HUES6 (cell line): ENCODE measurements at regions not wholly inside any gene's neighbourhood (a gene's known extent, or its start where the extent isn't known, plus 50 kb on each side); places are given as distances from the start of the nearest gene placed in this dataset.
"Not testable (repeated sequence)": the region's sequence is repeated elsewhere in the genome, so short reads cannot be mapped to it uniquely, and the experiment has no call there.

Source experiments
- H3K27ac ChIP-seq: 2 replicates; pipeline ENCODE4 v1.7.0; 2013; ENCODE audit warnings: low read depth, mild to moderate bottlenecking, low read length, inconsistent platforms
- H3K27me3 ChIP-seq: 2 replicates; pipeline ENCODE4 v1.6.1; 2013; ENCODE audit warnings: low read length; ENCODE audit not compliant: control insufficient read depth, insufficient read depth
- H3K36me3 ChIP-seq: 2 replicates; pipeline ENCODE4 v1.6.1; 2013; ENCODE audit warnings: low read length; ENCODE audit not compliant: control insufficient read depth, insufficient read depth
- H3K4me1 ChIP-seq: 2 replicates; pipeline ENCODE4 v1.6.1; 2013; ENCODE audit warnings: low read length; ENCODE audit not compliant: control insufficient read depth, insufficient read depth
- H3K4me3 ChIP-seq: 2 replicates; pipeline ENCODE4 v1.5.1; 2013; ENCODE audit warnings: low read depth, low read length
- H3K9ac ChIP-seq: one replicate; pipeline ENCODE4 v1.6.1; 2013; ENCODE audit warnings: mild to moderate bottlenecking, low read length
- H3K9me3 ChIP-seq: 2 replicates; pipeline ENCODE4 v1.6.1; 2013; ENCODE audit warnings: low read depth, low read length; ENCODE audit not compliant: control insufficient read depth, insufficient read depth

DNA sequence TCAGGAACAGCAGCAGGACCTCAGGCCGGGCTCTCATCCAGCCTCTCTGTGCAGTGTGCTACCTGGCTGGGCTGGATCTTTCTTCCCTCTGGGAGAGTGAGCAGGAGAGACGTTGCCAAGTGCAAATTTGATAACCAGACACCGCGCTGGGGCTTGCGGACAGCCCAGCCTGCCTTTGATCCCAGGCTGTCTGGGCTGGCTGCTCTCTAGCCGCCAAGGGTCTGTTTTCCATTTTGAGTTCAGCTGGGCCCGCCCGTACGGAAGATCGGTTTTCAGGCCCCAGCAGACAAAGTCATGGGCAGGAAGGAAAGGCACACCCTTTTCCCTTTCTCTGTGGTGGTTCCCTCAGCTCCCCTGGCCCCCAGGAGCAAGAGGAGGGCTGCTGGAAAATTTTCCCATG is 90.2 kb downstream of the CPZ start:
- Histone ChIP-seq H3K4me1 (no peaks in the 10 kb centered on the region), H3K36me3 (no peaks in the 10 kb centered on the region), H3K27me3 (peaks cover 68% of the 10 kb centered on the region), H3K9ac (no peak overlapping the region), H3K27ac (no peak overlapping the region), H3K9me3 (no peaks in the 10 kb centered on the region), H3K4me3 (no peak overlapping the region)

DNA sequence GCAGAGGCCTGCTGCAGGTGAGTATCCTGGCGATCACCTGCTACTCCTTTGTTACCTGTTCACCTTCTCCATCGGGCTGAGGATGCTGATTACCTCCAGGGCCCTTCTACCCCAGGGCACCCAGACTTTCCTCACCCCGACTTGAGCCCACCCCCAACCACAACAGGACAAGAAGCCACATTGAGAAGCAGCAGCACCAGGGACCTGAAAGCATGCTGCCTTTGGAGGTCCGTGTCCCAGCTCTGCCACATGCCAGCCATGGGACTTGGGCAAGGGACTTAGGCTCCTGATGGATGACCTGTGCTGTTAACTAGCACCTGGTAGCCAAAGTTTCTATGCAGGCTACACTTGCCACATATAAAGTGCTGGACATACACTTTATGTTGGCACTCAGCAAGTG is 89.7 kb downstream of the CPZ start:
- Histone ChIP-seq H3K27me3 (peaks cover 64% of the 10 kb centered on the region), H3K36me3 (no peaks in the 10 kb centered on the region)

DNA sequence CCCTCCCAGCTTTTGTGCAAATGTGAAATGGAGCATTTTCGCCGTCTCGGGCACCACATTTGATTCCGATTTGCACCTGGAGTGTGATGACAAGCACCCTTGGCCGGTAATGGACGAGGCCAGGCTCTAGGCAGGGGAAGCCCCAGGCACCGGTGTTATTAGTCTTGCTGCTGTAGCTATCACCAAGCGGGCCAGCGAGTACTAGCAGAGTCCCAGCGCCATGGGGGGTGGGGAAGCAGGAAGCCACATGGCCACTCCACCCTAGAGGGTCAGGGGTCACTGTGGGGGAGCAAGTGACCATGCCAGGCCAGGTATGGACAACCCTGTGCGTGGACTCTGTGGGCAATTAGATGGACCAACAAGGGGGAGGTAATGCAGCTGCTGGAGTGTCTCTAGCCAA is 88.8 kb downstream of the CPZ start:
- Histone ChIP-seq H3K4me3 (no peak overlapping the region), H3K9me3 (no peaks in the 10 kb centered on the region), H3K27ac (no peak overlapping the region), H3K27me3 (peaks cover 58% of the 10 kb centered on the region), H3K36me3 (no peaks in the 10 kb centered on the region), H3K9ac (no peak overlapping the region), H3K4me1 (no peaks in the 10 kb centered on the region)

More for the DNA sequence above, 89.7 kb downstream of the CPZ start:
- Histone ChIP-seq H3K4me1 (no peaks in the 10 kb centered on the region), H3K4me3 (no peak overlapping the region), H3K27ac (no peak overlapping the region), H3K9ac (no peak overlapping the region), H3K9me3 (no peaks in the 10 kb centered on the region)

DNA sequence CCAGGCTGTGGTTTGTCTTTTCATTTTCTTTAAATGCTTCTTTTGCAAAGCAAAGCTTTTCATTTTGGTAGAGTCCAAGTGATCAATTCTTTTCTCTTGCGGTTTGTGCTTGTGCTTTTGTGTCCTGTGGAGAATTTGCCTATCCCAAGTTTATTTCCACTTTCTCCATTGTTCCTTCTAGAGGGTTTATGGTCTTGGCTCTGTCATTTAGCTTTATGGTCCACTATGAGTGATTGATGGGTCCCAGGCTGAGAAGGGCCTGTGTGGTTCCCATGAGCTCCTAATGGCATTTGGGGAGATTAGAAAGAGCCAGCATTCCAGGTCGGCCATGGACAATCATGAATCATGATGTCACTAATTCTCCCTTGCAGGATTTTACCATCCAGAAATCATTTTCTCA is 86.5 kb downstream of the CPZ start:
- H3K27ac ChIP-seq, result no peak overlapping the region
- H3K9ac ChIP-seq, result no peak overlapping the region
- H3K36me3 ChIP-seq, result no peaks in the 10 kb centered on the region
- no peak overlapping the region for H3K4me3 ChIP-seq
- no peaks in the 10 kb centered on the region for H3K4me1 ChIP-seq
- H3K27me3 ChIP-seq, result peaks cover 45% of the 10 kb centered on the region
- no peaks in the 10 kb centered on the region for H3K9me3 ChIP-seq

DNA sequence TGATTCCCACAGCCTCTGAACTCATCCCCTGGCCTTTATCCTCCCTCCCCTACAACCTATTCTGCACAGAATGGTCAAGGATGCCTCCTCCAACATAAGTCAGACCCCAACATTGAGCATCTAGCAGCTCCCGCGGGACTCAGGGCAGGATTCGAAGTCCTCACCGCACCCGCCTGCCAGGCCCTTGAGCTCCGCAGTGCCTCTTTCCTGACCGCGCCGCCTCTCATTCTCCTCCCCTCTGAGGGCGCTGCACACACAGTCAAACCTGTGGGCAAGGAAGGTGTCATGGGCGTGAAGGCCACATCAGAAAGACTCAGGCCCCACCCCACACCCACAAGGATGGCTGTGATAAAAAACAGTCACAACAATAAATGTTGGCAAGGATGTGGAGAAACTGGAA is 84.1 kb downstream of the CPZ start:
- Histone ChIP-seq H3K27ac (no peak overlapping the region), H3K9me3 (no peaks in the 10 kb centered on the region), H3K36me3 (no peaks in the 10 kb centered on the region), H3K4me1 (no peaks in the 10 kb centered on the region), H3K9ac (no peak overlapping the region), H3K4me3 (no peak overlapping the region), H3K27me3 (peaks cover 41% of the 10 kb centered on the region)

DNA sequence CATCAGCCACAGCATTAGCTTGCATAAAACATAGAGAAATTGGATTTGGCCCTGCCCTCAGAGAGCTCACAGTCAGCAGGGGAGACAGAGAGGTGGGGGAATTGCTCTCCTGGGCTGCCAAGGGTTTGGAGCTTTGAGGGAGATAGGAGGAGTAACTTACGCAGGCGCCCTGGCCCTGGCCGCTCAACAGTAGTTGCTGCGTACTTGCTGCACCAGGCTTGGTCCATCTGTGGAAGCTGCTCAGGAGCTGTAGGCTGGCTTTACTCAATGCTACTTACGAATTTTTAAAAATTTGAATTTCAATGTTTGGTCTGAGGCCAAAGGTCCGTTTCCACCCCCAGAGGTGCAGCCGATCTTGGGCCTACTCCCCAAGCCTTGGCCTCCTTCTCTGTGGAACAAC is 83.3 kb downstream of the CPZ start:
- Histone ChIP-seq H3K4me1 (no peaks in the 10 kb centered on the region), H3K27me3 (peaks cover 41% of the 10 kb centered on the region), H3K36me3 (no peaks in the 10 kb centered on the region), H3K9me3 (no peaks in the 10 kb centered on the region), H3K9ac (no peak overlapping the region), H3K4me3 (no peak overlapping the region), H3K27ac (no peak overlapping the region)

DNA sequence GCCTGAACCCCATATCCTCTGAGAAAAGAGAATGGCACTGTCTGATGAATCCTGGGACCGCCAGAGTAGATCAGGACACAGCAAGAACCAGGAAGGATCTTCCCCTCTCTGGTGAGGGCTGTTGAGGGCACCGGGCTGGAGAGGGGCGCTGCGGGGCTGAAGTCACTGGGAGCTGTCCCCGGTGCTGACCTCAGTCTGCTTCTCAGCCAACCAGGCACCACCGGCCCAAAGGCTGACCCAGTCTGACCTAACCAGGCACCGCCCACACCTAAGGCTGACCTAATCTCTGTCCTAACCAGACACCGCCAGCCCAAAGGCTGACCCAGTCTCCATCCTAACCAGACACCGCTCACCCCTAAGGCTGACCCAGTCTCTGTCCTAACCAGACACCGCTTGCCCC is 82.8 kb downstream of the CPZ start:
- H3K27ac ChIP-seq, result no peak overlapping the region
- no peaks in the 10 kb centered on the region for H3K36me3 ChIP-seq
- peaks cover 38% of the 10 kb centered on the region for H3K27me3 ChIP-seq
- no peak overlapping the region for H3K4me3 ChIP-seq
- no peaks in the 10 kb centered on the region for H3K4me1 ChIP-seq
- no peak overlapping the region for H3K9ac ChIP-seq
- no peaks in the 10 kb centered on the region for H3K9me3 ChIP-seq

DNA sequence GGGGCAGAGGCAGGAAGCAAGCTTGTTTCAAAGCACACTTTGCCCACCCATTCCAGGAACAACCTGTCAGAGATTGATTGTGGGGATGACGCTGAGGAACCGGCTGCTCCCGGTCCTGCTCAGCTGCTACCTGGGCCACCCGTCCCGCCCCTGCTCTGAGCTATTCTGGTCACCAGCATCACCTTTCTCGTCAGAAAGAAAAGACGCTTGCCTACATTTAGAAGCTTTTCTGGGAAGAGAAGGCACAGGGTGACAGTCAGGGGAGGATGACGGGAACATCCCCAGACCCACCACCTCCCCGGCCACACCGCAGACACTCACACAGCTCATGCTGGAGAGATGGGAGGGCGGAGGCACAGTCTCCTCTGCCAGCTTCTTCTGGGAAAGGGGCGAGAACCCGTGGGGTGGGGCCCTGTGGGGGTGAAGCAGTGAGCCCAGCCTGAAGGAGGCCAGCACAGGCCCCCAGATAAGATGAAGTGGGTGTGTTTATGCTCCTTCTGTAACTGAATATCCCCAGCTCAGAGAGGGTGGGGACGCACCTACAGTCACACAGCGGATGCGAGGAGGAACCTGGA is 81.8 kb downstream of the CPZ start:
- Histone ChIP-seq H3K9me3 (no peaks in the 10 kb centered on the region), H3K27me3 (peaks cover 30% of the 10 kb centered on the region), H3K9ac (no peak overlapping the region), H3K36me3 (no peaks in the 10 kb centered on the region), H3K27ac (no peak overlapping the region), H3K4me3 (no peak overlapping the region), H3K4me1 (no peaks in the 10 kb centered on the region)

DNA sequence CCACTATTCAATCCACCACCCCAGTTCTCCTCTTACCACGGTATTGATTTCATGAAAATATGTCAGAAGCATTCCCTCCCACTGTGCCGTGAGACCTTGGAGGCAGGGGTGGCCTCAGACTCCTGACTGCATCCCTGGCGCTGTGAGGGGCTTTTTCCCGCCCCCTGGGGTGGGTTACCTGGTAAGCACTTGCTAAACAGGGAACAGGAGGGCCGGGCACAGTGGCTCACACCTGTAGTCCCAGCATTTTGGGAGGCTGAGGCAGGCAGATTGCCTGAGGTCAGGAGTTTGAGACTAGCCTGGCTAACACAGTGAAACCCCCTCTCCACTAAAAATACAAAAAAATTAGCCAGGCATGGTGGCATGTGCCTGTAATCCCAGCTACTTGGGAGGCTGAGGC is 80.5 kb downstream of the CPZ start:
- H3K4me1 ChIP-seq, H3K36me3 ChIP-seq, H3K4me3 ChIP-seq, H3K9me3 ChIP-seq, H3K27ac ChIP-seq, H3K9ac ChIP-seq: not testable (repeated sequence)
- peaks cover 32% of the 10 kb centered on the region for H3K27me3 ChIP-seq

DNA sequence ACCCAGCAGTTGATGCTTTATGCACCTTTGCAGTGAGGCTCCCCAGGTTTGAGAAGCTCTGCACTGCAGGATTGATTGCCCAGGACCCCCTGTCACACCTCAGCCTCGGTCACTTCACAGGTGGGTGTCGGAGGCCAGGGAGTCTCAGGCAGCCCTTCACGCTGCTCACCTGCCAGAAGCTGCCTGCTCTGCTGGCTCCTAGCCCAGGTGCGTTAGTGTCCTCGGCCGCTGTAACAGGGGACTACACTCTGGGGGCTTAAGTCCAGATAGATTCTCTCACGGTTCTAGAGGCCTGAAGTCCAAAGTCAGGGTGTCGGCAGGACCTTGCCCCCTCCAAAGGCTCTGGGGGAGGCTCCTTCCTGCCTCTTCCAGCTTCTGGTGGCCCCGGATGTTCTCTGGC is 79.9 kb downstream of the CPZ start:
- H3K9ac ChIP-seq, result no peak overlapping the region
- H3K4me1 ChIP-seq, result no peaks in the 10 kb centered on the region

DNA sequence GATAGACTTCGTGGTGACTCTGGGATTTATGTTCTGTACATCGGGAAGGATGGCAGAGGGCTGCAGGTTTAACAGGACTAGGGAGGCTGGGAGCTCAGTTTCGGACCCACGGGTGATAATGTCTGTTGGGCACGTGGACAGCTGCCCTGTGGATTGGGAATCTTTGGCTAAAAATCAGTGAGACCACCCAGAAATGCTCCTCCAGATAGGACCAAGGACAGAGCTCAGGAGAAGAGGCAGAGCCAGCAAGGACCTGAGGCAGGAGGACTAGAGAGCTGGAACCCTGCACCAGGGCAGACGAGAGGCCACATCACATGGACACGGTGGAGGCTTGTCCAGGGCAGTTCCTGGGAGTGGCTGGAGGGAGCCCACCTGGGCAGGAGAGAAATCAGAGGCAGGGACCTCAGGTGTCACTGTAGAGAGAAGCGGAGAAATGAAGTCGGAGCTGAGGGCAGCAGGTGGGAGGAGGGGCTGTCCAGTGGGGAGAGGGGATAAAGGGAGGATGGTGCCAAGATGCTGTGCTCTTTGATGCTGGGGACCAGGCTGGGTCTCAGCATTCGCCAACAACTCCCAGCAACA is 79.2 kb downstream of the CPZ start:
- Histone ChIP-seq H3K36me3 (no peaks in the 10 kb centered on the region), H3K27ac (no peak overlapping the region), H3K27me3 (peaks cover 34% of the 10 kb centered on the region), H3K9me3 (no peaks in the 10 kb centered on the region), H3K4me3 (no peak overlapping the region), H3K4me1 (no peaks in the 10 kb centered on the region), H3K9ac (no peak overlapping the region)

More for the DNA sequence above, 79.9 kb downstream of the CPZ start:
- peaks cover 34% of the 10 kb centered on the region for H3K27me3 ChIP-seq
- no peak overlapping the region for H3K4me3 ChIP-seq
- H3K9me3 ChIP-seq, result no peaks in the 10 kb centered on the region
- no peaks in the 10 kb centered on the region for H3K36me3 ChIP-seq
- no peak overlapping the region for H3K27ac ChIP-seq
